BJ (cell line): ENCODE measurements at regions not wholly inside any gene's neighbourhood (a gene's known extent, or its start where the extent isn't known, plus 50 kb on each side); places are given as distances from the start of the nearest gene placed in this dataset.

Experiments
- CTCF ChIA-PET: fragments of 350-600 bp; formaldehyde crosslinking; extraction: SDS; loops from one replicate; lab custom pipeline; 2021; ENCODE audit warnings: antibody characterized with exemption, inconsistent platforms; lab: Yijun Ruan, JAX
- POLR2A ChIA-PET: fragments of 300-600 bp; sonication (Branson Sonifier 250); formaldehyde crosslinking; extraction: SDS; loops from one replicate; lab custom pipeline; 2021; ENCODE audit warnings: antibody characterized with exemption; lab: Charles Lee
- DNase-seq: peaks from one replicate; pipeline ENCODE4 v3.0.0-alpha.2; 2011; ENCODE audit warnings: low read depth
- H3K27me3 ChIP-seq: 2 replicates; pipeline ENCODE4 v1.6.0; 2011; ENCODE audit warnings: low read length; ENCODE audit not compliant: control insufficient read depth, insufficient read depth
- H3K36me3 ChIP-seq: 2 replicates; pipeline ENCODE4 v1.5.1; 2011; ENCODE audit warnings: low read length; ENCODE audit not compliant: control insufficient read depth, insufficient read depth
- H3K4me3 ChIP-seq: 2 replicates; pipeline ENCODE4 v1.5.1; 2011; ENCODE audit warnings: low read depth, mild to moderate bottlenecking, control low read depth, low read length
- TF ChIP-seq, protein P1 (sequence below): IDR thresholded peaks from 2 replicates; pipeline ENCODE4 v1.5.1; 2011; ENCODE audit warnings: low read depth, mild to moderate bottlenecking, control low read depth, inconsistent platforms, low read length, moderate library complexity; ENCODE audit not compliant: insufficient read depth

DNA sequence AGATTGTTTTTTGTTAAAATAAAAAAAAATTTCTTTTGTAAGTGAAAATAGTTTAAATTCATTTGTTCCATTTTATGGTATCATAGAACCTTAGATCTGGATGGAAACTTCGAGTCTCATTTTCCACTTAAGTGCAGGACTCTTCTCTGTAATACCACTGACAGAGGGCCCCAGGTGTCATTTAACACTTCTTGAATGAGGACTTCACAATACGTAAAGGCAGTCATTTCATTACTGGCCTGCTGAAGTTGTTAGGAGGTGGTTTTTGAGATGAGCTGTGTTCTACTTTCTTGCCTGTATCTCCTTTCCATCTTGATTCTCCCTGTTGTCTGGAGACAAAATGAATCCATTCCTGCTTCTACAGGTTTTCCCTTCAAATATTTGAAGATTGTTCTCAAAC, 455.3 kb downstream of the DMRT2 start:
- TF ChIP-seq, protein P1, sequence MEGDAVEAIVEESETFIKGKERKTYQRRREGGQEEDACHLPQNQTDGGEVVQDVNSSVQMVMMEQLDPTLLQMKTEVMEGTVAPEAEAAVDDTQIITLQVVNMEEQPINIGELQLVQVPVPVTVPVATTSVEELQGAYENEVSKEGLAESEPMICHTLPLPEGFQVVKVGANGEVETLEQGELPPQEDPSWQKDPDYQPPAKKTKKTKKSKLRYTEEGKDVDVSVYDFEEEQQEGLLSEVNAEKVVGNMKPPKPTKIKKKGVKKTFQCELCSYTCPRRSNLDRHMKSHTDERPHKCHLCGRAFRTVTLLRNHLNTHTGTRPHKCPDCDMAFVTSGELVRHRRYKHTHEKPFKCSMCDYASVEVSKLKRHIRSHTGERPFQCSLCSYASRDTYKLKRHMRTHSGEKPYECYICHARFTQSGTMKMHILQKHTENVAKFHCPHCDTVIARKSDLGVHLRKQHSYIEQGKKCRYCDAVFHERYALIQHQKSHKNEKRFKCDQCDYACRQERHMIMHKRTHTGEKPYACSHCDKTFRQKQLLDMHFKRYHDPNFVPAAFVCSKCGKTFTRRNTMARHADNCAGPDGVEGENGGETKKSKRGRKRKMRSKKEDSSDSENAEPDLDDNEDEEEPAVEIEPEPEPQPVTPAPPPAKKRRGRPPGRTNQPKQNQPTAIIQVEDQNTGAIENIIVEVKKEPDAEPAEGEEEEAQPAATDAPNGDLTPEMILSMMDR: no peak
- ChIA-PET CTCF (no interaction called here), POLR2A (no interaction called here)
- no peak for DNase-seq
- Histone ChIP-seq H3K4me3 (no peak overlapping the region), H3K27me3 (no peaks in the 10 kb centered on the region), H3K36me3 (no peaks in the 10 kb centered on the region)

DNA sequence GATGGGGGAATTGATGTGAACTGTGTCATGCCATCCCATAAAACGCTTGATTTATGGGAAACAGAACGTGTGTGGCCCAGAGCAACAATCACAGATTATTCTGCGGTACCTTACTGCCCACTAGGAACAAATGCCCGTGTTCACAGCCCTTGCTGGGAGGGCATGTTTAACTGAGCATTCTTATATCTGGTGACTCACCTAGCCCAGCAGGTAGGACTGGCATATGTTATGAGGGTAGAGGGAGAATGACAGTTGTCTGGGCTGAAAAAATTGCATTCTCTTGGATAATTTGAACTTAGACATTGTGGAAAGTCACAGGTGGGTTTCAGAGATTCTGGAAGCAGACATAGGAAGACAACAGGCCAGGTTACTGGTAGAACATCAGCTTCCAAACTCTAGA, 460.6 kb downstream of the DMRT2 start:
- ChIA-PET CTCF (no interaction called here), POLR2A (no interaction called here)
- DNase-seq: no peak
- Histone ChIP-seq H3K36me3 (no peaks in the 10 kb centered on the region), H3K27me3 (no peaks in the 10 kb centered on the region), H3K4me3 (no peak overlapping the region)
- TF ChIP-seq, protein P1: no peak

DNA sequence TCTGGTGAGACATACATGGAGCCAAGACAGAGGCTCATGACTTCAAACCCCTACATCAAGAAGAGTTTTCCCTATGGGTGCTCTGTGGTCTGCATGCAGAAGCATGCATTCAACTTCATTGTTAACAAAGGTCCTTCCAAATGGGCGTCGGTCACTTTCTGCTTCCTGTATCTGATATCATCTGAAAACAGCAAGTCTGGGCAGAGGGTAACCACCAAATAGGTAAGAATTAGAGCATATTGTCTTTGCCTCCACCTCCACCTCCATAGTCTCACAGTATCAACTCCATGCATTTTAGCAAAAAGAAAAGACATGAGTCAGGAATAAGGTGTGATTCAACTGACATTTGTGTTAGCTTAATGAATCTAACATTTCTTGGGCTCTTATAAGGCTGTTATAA, 462.9 kb downstream of the DMRT2 start:
- Histone ChIP-seq H3K27me3 (no peaks in the 10 kb centered on the region), H3K36me3 (no peaks in the 10 kb centered on the region), H3K4me3 (no peak overlapping the region)
- DNase-seq: no peak
- ChIA-PET CTCF (no interaction called here), POLR2A (no interaction called here)
- TF ChIP-seq, protein P1: no peak

DNA sequence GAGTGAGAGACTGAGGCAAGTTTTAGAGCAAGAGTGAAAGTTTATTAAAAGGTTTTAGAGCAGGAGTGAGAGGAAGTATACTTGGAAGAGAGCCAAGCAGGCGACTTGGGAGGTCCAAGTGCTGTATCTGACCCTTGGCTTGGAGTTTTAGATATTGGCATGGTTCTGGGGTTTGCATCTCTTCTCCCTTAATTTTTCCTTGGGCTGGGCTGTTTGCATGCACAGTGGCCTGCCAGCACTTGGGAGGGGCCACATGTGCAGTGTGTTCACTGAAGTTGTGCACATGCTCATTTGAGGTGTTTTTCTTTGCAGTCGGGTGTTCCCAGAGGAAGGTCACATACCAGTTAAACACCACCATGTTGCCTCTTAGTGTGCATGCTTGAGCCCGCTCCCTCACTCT, 464.1 kb downstream of the DMRT2 start:
- TF ChIP-seq, protein P1: no peak
- no peak for DNase-seq
- POLR2A ChIA-PET: no interaction called here
- CTCF ChIA-PET: no interaction called here
- no peaks in the 10 kb centered on the region for H3K27me3 ChIP-seq
- H3K36me3 ChIP-seq: no peaks in the 10 kb centered on the region
- no peak overlapping the region for H3K4me3 ChIP-seq

DNA sequence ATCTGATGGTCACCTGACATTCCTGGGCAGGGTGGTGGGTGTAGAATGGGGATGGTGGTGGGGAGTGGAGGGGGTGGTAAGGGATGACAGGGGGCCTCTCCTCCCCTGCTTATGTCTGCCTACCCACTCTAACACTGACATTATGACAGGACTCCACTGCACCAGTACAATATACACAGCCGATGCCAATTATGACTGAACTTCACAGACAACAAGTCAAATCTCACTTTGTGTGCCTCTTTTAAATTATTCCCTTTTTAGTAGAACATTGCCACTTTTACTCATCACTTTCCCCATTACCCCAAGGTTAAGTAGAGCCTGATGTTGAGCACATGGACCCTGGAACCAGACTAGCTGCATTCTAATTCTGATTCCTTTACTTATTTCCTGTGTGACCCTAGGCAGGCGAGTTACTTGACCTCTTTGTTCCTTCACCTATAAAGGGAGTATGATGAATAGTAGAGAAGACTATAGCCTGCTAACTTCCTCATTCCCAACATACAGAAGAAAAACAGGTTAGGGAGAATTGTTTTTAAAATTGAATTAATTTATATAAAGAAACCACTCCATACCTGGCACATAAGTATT, 464.7 kb downstream of the DMRT2 start:
- no peak for DNase-seq
- Histone ChIP-seq H3K27me3 (no peaks in the 10 kb centered on the region), H3K4me3 (no peak overlapping the region), H3K36me3 (no peaks in the 10 kb centered on the region)
- ChIA-PET CTCF (no interaction called here), POLR2A (no interaction called here)
- TF ChIP-seq, protein P1: no peak
